Caco-2 (cell line): ENCODE measurements at regions not wholly inside any gene's neighbourhood (a gene's known extent, or its start where the extent isn't known, plus 50 kb on each side); places are given as distances from the start of the nearest gene placed in this dataset.

Experiments used
- BruUV-seq: library from RNA; stranded (reverse); fragments of 400-500 nt; replicated peaks from 2 replicates; lab custom pipeline; 2021; lab: Mats Ljungman, UMichigan
- CTCF ChIA-PET: fragments of 300-600 bp; sonication (Branson Sonifier 250); formaldehyde crosslinking; loops from one replicate; lab custom pipeline; 2022; ENCODE audit warnings: antibody characterized with exemption; lab: Charles Lee
- POLR2A ChIA-PET: fragments of 300-600 bp; sonication (Branson Sonifier 250); formaldehyde crosslinking; loops from one replicate; lab custom pipeline; 2022; ENCODE audit warnings: antibody characterized with exemption; lab: Charles Lee
- DNase-seq, 2 experiments: peaks; one replicate each; pipeline versions ENCODE4 v3.0.0 to v3.0.0-alpha.2; 2020 to 2022
- H3K27me3 ChIP-seq: replicated peaks from 2 replicates; pipeline ENCODE4 v1.6.0; 2011; ENCODE audit warnings: low read length; ENCODE audit not compliant: control insufficient read depth, insufficient read depth
- H3K36me3 ChIP-seq: 2 replicates; pipeline ENCODE4 v1.5.1; 2011; ENCODE audit warnings: low read length; ENCODE audit not compliant: control insufficient read depth, insufficient read depth
- H3K4me1 ChIP-seq: fragments of 250-450 bp; sonication (Bioruptor Pico); 2 replicates; pipeline ENCODE4 v1.5.1; 2020; ENCODE audit warnings: mild to moderate bottlenecking
- H3K4me3 ChIP-seq: 2 replicates; pipeline ENCODE4 v1.5.1; 2011; ENCODE audit warnings: low read depth, mild to moderate bottlenecking, control low read depth, low read length
- H3K9me3 ChIP-seq: fragments of 250-450 bp; sonication (Bioruptor Pico); 2 replicates; pipeline ENCODE4 v1.5.1; 2020; ENCODE audit warnings: mild to moderate bottlenecking, moderate library complexity
- H3K27ac Mint-ChIP-seq: one replicate; pipeline ENCODE4 v1.8.0; 2022; ENCODE audit warnings: mixed read lengths; ENCODE audit not compliant: unreplicated experiment
- H3K27me3 Mint-ChIP-seq: one replicate; pipeline ENCODE4 v1.8.0; 2022; ENCODE audit warnings: mixed read lengths; ENCODE audit not compliant: insufficient read depth, unreplicated experiment
- H3K36me3 Mint-ChIP-seq: one replicate; pipeline ENCODE4 v1.8.0; 2022; ENCODE audit warnings: mild to moderate bottlenecking, mixed read lengths; ENCODE audit not compliant: insufficient read depth, unreplicated experiment
- H3K4me1 Mint-ChIP-seq: one replicate; pipeline ENCODE4 v1.8.0; 2022; ENCODE audit warnings: low read depth, mixed read lengths; ENCODE audit not compliant: unreplicated experiment
- H3K4me3 Mint-ChIP-seq: one replicate; pipeline ENCODE4 v1.8.0; 2022; ENCODE audit warnings: mild to moderate bottlenecking, moderate library complexity, mixed read lengths; ENCODE audit not compliant: unreplicated experiment
- H3K9me3 Mint-ChIP-seq: one replicate; pipeline ENCODE4 v1.8.0; 2022; ENCODE audit warnings: mixed read lengths; ENCODE audit not compliant: unreplicated experiment
- intact Hi-C: fragments of 100-400 bp; cut with micrococcal nuclease; formaldehyde crosslinking; loops from one replicate; pipeline ENCODE4 v1.10.0; 2022; ENCODE audit not compliant: unreplicated experiment
- TF ChIP-seq, protein P1 (sequence below), 2 experiments: fragments of 200-600 bp in 1 of 2; IDR thresholded peaks; 1 replicate in 1 of 2; 2 replicates in 1 of 2; pipeline versions ENCODE4 v1.5.1 to v1.8.0; 2011 to 2022; ENCODE audit warnings: antibody characterized with exemption in 1 of 2, control low read depth in 1 of 2, inconsistent platforms in 1 of 2, low read depth in 1 of 2, low read length in 1 of 2, mild to moderate bottlenecking in 1 of 2, moderate library complexity in 1 of 2; ENCODE audit not compliant: insufficient read depth in 1 of 2, severe bottlenecking in 1 of 2, unreplicated experiment in 1 of 2

DNA sequence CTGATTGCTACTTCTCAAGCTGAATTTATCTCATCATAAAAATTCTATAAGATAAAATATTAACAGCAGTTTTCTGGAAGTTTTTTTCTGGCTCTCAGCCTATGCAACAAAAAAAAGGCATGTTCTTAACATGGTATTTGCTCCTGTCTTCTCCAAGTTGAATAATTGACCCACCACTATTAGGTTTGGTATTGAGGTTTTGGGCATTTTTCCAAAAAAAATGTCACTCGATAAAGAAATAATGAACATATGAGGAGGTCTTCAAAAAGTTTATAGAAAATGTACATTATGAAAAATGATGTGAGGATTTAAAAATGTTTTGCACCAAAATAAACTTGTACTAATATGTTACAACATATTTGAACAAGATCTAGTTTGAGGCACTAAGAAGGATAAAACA lies 808.6 kb upstream of the RAG2 start:
- no peaks in the 10 kb centered on the region for H3K27me3 ChIP-seq
- H3K4me3 ChIP-seq, result no peak overlapping the region
- Mint-ChIP-seq H3K9me3 (peaks cover 10% of the 10 kb centered on the region), H3K4me3 (no peak overlapping the region), H3K4me1 (no peaks in the 10 kb centered on the region), H3K27ac (no peak overlapping the region), H3K36me3 (no peaks in the 10 kb centered on the region), H3K27me3 (no peaks in the 10 kb centered on the region)
- TF ChIP-seq, protein P1, sequence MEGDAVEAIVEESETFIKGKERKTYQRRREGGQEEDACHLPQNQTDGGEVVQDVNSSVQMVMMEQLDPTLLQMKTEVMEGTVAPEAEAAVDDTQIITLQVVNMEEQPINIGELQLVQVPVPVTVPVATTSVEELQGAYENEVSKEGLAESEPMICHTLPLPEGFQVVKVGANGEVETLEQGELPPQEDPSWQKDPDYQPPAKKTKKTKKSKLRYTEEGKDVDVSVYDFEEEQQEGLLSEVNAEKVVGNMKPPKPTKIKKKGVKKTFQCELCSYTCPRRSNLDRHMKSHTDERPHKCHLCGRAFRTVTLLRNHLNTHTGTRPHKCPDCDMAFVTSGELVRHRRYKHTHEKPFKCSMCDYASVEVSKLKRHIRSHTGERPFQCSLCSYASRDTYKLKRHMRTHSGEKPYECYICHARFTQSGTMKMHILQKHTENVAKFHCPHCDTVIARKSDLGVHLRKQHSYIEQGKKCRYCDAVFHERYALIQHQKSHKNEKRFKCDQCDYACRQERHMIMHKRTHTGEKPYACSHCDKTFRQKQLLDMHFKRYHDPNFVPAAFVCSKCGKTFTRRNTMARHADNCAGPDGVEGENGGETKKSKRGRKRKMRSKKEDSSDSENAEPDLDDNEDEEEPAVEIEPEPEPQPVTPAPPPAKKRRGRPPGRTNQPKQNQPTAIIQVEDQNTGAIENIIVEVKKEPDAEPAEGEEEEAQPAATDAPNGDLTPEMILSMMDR (IDR thresholded peaks at IDR 0.05; ENCODE audit: insufficient read depth in 1 of 2, low read depth in 1 of 2, low read length in 1 of 2, severe bottlenecking in 1 of 2, unreplicated experiment in 1 of 2), result no peak
- H3K9me3 ChIP-seq, result 0 out of 2 replicates have a peak, but pooled peaks cover 3% of the 10 kb centered on the region
- intact Hi-C loops, result no loop called here
- no peak for DNase-seq
- POLR2A ChIA-PET, result no interaction called here
- no peaks in the 10 kb centered on the region for H3K4me1 ChIP-seq
- no TSS peak for BruUV-seq
- no peaks in the 10 kb centered on the region for H3K36me3 ChIP-seq
- CTCF ChIA-PET, result no interaction called here

DNA sequence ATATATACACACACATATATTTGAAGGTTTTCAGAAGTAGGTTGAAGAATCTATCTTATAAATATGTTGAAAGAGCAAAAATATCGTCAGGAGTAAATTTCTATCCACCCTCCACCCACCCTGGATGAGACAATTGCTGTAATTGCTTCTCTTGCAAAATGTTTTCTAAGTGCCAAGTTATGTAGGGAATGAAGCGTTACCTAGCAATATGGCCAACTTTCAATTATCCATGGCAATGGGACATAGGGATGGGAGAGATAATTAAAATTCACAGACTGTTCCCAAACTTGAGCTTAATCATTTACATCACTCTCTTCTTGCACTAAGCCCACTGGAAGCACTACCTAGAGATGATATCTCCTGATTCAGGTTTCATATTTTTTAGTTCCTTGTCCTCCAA lies 806.2 kb upstream of the RAG2 start:
- ChIA-PET CTCF (no interaction called here), POLR2A (no interaction called here)
- intact Hi-C loops, result no loop called here
- Histone ChIP-seq H3K4me3 (no peak overlapping the region), H3K9me3 (0 out of 2 replicates have a peak, but pooled peaks cover 3% of the 10 kb centered on the region), H3K36me3 (no peaks in the 10 kb centered on the region), H3K27me3 (no peaks in the 10 kb centered on the region), H3K4me1 (no peaks in the 10 kb centered on the region)
- no peak for DNase-seq
- TF ChIP-seq, protein P1 (IDR thresholded peaks at IDR 0.05; ENCODE audit: insufficient read depth in 1 of 2, low read depth in 1 of 2, low read length in 1 of 2, severe bottlenecking in 1 of 2, unreplicated experiment in 1 of 2), result no peak
- Mint-ChIP-seq H3K27me3 (no peaks in the 10 kb centered on the region), H3K36me3 (no peaks in the 10 kb centered on the region), H3K4me3 (no peak overlapping the region), H3K27ac (no peak overlapping the region), H3K9me3 (peaks cover 10% of the 10 kb centered on the region), H3K4me1 (no peaks in the 10 kb centered on the region)
- BruUV-seq, result no TSS peak

DNA sequence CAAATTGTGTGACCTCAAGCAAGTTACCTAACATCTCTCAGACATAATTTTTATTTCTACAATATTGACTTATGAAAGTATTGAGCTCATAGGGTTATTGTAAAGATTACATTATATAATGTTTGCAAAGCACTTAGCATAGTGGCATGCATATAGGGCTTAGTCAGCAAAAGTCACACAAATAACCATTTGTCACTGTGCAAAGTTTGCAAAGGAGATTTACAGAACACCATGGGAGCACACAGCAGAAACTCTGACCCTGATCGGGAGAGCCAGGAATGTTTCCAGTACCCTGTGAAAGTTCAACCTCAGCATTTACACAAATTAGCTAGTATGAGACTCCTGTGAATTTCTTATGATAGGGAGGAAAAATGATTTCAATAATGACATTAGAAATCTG lies 804.6 kb upstream of the RAG2 start:
- Histone ChIP-seq H3K36me3 (no peaks in the 10 kb centered on the region), H3K4me3 (no peak overlapping the region), H3K9me3 (0 out of 2 replicates have a peak, but pooled peaks cover 3% of the 10 kb centered on the region), H3K27me3 (no peaks in the 10 kb centered on the region), H3K4me1 (no peaks in the 10 kb centered on the region)
- ChIA-PET POLR2A (no interaction called here), CTCF (no interaction called here)
- H3K36me3 Mint-ChIP-seq, result no peaks in the 10 kb centered on the region
- no peak for DNase-seq
- H3K27me3 Mint-ChIP-seq, result no peaks in the 10 kb centered on the region
- BruUV-seq, result no TSS peak
- intact Hi-C loops, result no loop called here
- no peak overlapping the region for H3K4me3 Mint-ChIP-seq
- H3K4me1 Mint-ChIP-seq, result no peaks in the 10 kb centered on the region
- H3K27ac Mint-ChIP-seq, result no peak overlapping the region
- peaks cover 10% of the 10 kb centered on the region for H3K9me3 Mint-ChIP-seq
- TF ChIP-seq, protein P1 (IDR thresholded peaks at IDR 0.05; ENCODE audit: insufficient read depth in 1 of 2, low read depth in 1 of 2, low read length in 1 of 2, severe bottlenecking in 1 of 2, unreplicated experiment in 1 of 2), result no peak
